ENCODE measurements at regions not wholly inside any gene's neighbourhood (a gene's known extent, or its start where the extent isn't known, plus 50 kb on each side); places are given as distances from the start of the nearest gene placed in this dataset.
"Not testable (repeated sequence)": the region's sequence is repeated elsewhere in the genome, so short reads cannot be mapped to it uniquely, and the experiment has no call there.

DNA sequence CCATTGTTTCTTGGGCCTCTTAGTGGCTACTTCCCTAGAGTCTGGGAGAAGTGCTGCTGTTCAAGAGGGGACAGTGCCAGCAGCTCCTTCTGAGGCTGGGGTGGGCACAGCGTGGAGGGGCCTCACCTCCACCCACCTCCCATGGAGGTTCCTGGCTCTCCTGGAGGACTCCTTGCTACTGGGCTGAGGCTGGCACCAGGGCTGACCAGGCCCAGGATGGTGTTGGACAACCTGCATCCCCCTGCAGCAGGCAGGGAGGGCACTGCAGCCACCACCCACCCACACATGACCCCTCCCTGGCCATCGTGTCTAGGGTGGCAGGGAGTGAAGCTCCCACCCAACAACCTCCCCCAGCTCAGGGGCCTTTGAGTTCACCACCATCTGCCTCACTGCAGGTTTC lies 1549.3 kb upstream of the USP9Y start:
- not testable (repeated sequence) for H3K36me3 ChIP-seq; H3K27me3 ChIP-seq (replicated peaks; ENCODE audit: insufficient read depth); ATAC-seq (ENCODE audit: insufficient number of reproducible peaks, low FRiP score, low read depth); H3K9me3 ChIP-seq; H3K4me3 ChIP-seq; H3K4me1 ChIP-seq (ENCODE audit: control insufficient read depth in 1 of 2, low read depth in 2 of 2); H3K27ac ChIP-seq; DNase-seq (ENCODE audit: low spot score)

DNA sequence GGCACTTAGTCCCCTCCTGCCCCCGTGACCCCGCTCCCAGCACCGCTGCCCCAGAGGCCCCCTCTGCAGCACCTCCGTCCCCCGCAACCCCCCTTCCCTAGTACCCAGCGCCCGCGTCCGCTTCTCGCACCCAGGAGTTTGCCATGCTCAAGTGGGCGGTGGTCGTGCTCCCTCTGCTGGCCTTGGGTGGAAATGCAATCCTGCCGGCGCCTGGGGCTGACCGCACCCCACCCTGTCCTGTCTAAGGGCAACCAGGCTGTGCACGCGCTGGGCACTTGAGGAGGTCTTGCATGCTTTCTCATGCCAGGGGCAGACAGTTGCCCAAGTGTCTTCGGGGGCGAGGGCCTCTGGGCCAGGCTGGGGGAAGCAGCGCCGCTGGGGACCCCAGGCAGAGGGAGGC lies 1544.9 kb upstream of the USP9Y start:
- not testable (repeated sequence) for DNase-seq (ENCODE audit: low spot score); H3K4me1 ChIP-seq (ENCODE audit: control insufficient read depth in 1 of 2, low read depth in 2 of 2); H3K27me3 ChIP-seq (replicated peaks; ENCODE audit: insufficient read depth); H3K36me3 ChIP-seq; H3K4me3 ChIP-seq; H3K27ac ChIP-seq; ATAC-seq (ENCODE audit: insufficient number of reproducible peaks, low FRiP score, low read depth); H3K9me3 ChIP-seq

DNA sequence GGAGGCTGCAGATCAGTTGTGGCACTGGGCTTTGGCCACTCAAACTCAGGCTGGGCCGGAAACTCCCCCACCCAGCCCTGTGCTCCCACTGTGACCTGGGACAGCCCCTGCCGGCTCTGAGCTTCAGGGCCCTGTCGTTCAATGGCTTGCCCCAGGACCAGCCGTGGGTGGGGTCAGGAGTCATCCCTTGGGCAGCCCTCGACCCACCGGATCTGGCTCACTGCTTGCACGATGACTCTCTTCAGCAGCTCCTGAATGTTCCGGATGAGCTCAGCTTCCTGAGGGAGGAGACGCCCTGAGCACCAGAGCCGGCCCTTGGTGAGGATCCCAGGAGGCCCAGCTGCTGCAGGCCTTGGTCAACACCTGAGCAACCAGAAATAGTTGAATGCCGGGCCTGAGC lies 1544.2 kb upstream of the USP9Y start:
- not testable (repeated sequence) for H3K36me3 ChIP-seq; H3K27me3 ChIP-seq (replicated peaks; ENCODE audit: insufficient read depth); DNase-seq (ENCODE audit: low spot score); ATAC-seq (ENCODE audit: insufficient number of reproducible peaks, low FRiP score, low read depth); H3K27ac ChIP-seq; H3K4me3 ChIP-seq; H3K4me1 ChIP-seq (ENCODE audit: control insufficient read depth in 1 of 2, low read depth in 2 of 2); H3K9me3 ChIP-seq

DNA sequence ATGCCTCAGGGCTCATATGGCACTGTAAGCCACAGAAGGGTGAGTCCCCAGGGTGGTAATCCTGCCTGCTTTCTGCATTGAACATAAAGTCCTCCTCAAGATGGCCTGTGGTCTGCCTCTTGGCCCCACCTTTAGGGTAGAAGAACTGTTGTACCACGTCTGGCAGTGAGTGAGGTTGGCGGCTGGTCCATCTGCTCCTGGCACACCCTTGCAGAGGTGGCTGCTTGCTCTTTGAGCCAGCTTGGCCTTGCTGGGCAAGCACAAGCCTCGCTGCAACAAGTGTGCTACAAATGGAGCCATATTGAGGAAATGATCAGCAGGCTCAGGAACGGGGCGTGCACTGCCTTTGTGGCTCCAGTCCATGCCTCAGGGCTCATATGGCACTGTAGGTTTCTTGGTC lies 1524.0 kb upstream of the USP9Y start:
- H3K36me3 ChIP-seq; H3K4me3 ChIP-seq; H3K27me3 ChIP-seq (replicated peaks; ENCODE audit: insufficient read depth); DNase-seq (ENCODE audit: low spot score); H3K4me1 ChIP-seq (ENCODE audit: control insufficient read depth in 1 of 2, low read depth in 2 of 2); H3K27ac ChIP-seq; ATAC-seq (ENCODE audit: insufficient number of reproducible peaks, low FRiP score, low read depth); H3K9me3 ChIP-seq: not testable (repeated sequence)

DNA sequence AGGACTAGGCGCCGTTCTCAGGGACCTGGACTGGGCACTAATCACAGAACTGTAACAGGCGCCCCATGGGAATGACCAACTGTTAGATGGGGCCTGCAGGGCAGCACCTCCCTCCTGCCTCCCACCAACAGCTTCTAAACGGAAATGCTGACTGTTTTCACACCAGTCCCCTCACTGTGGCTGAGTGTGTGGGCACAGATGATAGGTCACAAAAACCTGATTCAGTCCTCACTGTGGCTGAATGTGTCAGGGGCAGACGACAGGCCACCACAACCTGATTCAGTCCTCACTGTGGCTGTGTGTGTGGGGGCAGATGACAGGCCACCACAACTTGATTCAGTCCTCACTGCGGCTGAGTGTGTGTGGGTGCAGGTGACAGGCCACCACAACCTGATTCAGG lies 1499.9 kb upstream of the USP9Y start:
- DNase-seq (ENCODE audit: low spot score); H3K27me3 ChIP-seq (replicated peaks; ENCODE audit: insufficient read depth); ATAC-seq (ENCODE audit: insufficient number of reproducible peaks, low FRiP score, low read depth); H3K27ac ChIP-seq; H3K9me3 ChIP-seq; H3K4me3 ChIP-seq; H3K4me1 ChIP-seq (ENCODE audit: control insufficient read depth in 1 of 2, low read depth in 2 of 2); H3K36me3 ChIP-seq: not testable (repeated sequence)

DNA sequence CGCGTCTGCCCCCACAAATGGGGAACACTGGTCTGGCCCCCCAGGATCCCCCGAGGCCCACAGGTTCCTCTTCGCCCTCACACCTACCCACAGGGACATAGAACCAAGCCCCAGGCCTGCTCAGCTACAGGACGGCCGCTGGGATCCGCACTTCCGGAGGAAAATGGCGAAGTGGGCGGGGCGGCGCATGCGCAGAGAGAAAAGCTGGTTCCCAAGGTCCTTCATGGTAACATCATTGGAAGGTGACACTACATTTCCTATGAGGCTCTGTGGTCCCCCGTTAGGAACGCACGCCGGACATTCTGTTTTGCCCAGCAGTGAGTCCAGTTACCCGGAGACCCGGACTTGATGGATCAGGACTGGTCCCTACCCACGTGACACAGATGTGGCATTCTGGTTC lies 1486.2 kb upstream of the USP9Y start:
- not testable (repeated sequence) for H3K27ac ChIP-seq; DNase-seq (ENCODE audit: low spot score); H3K36me3 ChIP-seq; H3K9me3 ChIP-seq; ATAC-seq (ENCODE audit: insufficient number of reproducible peaks, low FRiP score, low read depth); H3K27me3 ChIP-seq (replicated peaks; ENCODE audit: insufficient read depth); H3K4me1 ChIP-seq (ENCODE audit: control insufficient read depth in 1 of 2, low read depth in 2 of 2)
- H3K4me3 ChIP-seq: peak overlapping the region; percentile 48

Data from thoracic aorta (tissue), 2 donors.